GM10248 (cell line): ENCODE measurements at regions not wholly inside any gene's neighbourhood (a gene's known extent, or its start where the extent isn't known, plus 50 kb on each side); places are given as distances from the start of the nearest gene placed in this dataset.

ENCODE experiments used
- CTCF ChIA-PET: fragments of 300-600 bp; sonication (Branson Sonifier 250); formaldehyde crosslinking; extraction: SDS; loops from one replicate; lab custom pipeline; 2021; ENCODE audit warnings: antibody characterized with exemption; lab: Yijun Ruan, JAX
- POLR2A ChIA-PET: fragments of 350-650 bp; sonication (Branson Sonifier 250); formaldehyde crosslinking; extraction: SDS; loops from one replicate; lab custom pipeline; 2020; ENCODE audit warnings: antibody characterized with exemption; lab: Yijun Ruan, JAX
- DNase-seq: peaks from one replicate; pipeline ENCODE4 v3.0.0; 2012; ENCODE audit errors: extremely low spot score
- CTCF ChIP-seq: IDR thresholded peaks from 2 replicates; pipeline ENCODE4 v1.5.1; 2012; ENCODE audit warnings: mild to moderate bottlenecking, low read depth; ENCODE audit errors: extremely low read depth, missing control alignments, control extremely low read depth

GRCh38 chr2:67717692-67718091 lies 320.6 kb downstream of the ETAA1 start:
- TF ChIP-seq CTCF: no peak
- CTCF ChIA-PET: no interaction called here
- POLR2A ChIA-PET: no interaction called here

GRCh38 chr2:67719351-67719750 lies 322.2 kb downstream of the ETAA1 start:
- no peak for DNase-seq
- no peak for TF ChIP-seq CTCF
- ChIA-PET CTCF (interaction anchor here (1.1 to 1.3 kb wide), 2 partner anchors 9 to 14 kb away, joined by 3 to 4 read pairs; no protein-coding TSS in a partner anchor), POLR2A (no interaction called here)

More at GRCh38 chr2:67717692-67718091, 320.6 kb downstream of the ETAA1 start:
- DNase-seq: no peak

- no peak for TF ChIP-seq CTCF
- ChIA-PET CTCF (no interaction called here), POLR2A (no interaction called here)
- no peak for DNase-seq
These were observed 324.4 kb downstream of the ETAA1 start for GRCh38 chr2:67721516-67721915.

GRCh38 chr2:67724261-67724660 lies 327.1 kb downstream of the ETAA1 start:
- TF ChIP-seq CTCF: no peak
- CTCF ChIA-PET: interaction anchor here (1.1 kb wide), 1 partner anchor 23 kb away, joined by 3 read pairs; no protein-coding TSS in a partner anchor
- POLR2A ChIA-PET: no interaction called here
- DNase-seq: no peak

- no peak for TF ChIP-seq CTCF
- DNase-seq: no peak
- ChIA-PET CTCF (interaction anchor here (0.7 kb wide), 1 partner anchor 63 kb away, joined by 3 read pairs; no protein-coding TSS in a partner anchor), POLR2A (no interaction called here)
These were observed 328.6 kb downstream of the ETAA1 start for GRCh38 chr2:67725731-67726130.

GRCh38 chr2:67726416-67726815 lies 329.3 kb downstream of the ETAA1 start:
- TF ChIP-seq CTCF: no peak
- DNase-seq: no peak
- ChIA-PET CTCF (interaction anchor here (0.7 kb wide), 1 partner anchor 62 kb away, joined by 3 read pairs; no protein-coding TSS in a partner anchor), POLR2A (no interaction called here)

GRCh38 chr2:67727131-67727530 lies 330.0 kb downstream of the ETAA1 start:
- ChIA-PET CTCF (no interaction called here), POLR2A (no interaction called here)
- TF ChIP-seq CTCF: no peak
- no peak for DNase-seq
